A673 (cell line): ENCODE measurements at regions not wholly inside any gene's neighbourhood (a gene's known extent, or its start where the extent isn't known, plus 50 kb on each side); places are given as distances from the start of the nearest gene placed in this dataset.

Source experiments
- BruUV-seq: library from RNA; stranded (reverse); fragments of 400-500 nt; replicated peaks from 2 replicates; lab custom pipeline; 2021; lab: Mats Ljungman, UMichigan
- CTCF ChIA-PET: fragments of 300-600 bp; sonication (Branson Sonifier 250); formaldehyde crosslinking; loops from one replicate; lab custom pipeline; 2022; ENCODE audit warnings: antibody characterized with exemption; lab: Charles Lee
- POLR2A ChIA-PET: fragments of 300-600 bp; sonication (Branson Sonifier 250); formaldehyde crosslinking; loops from one replicate; lab custom pipeline; 2022; ENCODE audit warnings: antibody characterized with exemption; ENCODE audit not compliant: low non-redundant PET; lab: Charles Lee
- DNase-seq: peaks from one replicate; pipeline ENCODE4 v3.0.0-alpha.2; 2015; ENCODE audit warnings: low spot score
- H3K27ac ChIP-seq: fragments of 200-600 bp; sonication (generic); 2 replicates; pipeline ENCODE4 v1.5.1; 2016; ENCODE audit warnings: mixed run types, low read depth, mild to moderate bottlenecking, mixed read lengths, antibody characterized with exemption, low read length; ENCODE audit not compliant: poor library complexity, severe bottlenecking
- H3K27me3 ChIP-seq: fragments of 200-600 bp; sonication (generic); replicated peaks from 2 replicates; pipeline ENCODE4 v1.6.1; 2017; ENCODE audit warnings: mixed run types, low read depth, mild to moderate bottlenecking, mixed read lengths, antibody characterized with exemption, low read length; ENCODE audit not compliant: insufficient read depth, poor library complexity
- H3K36me3 ChIP-seq: fragments of 200-600 bp; sonication (generic); 2 replicates; pipeline ENCODE4 v1.6.1; 2016; ENCODE audit warnings: mixed run types, mild to moderate bottlenecking, mixed read lengths, antibody characterized with exemption, low read length; ENCODE audit not compliant: insufficient read depth, poor library complexity, severe bottlenecking
- H3K4me1 ChIP-seq: fragments of 200-600 bp; sonication (generic); 2 replicates; pipeline ENCODE4 v1.6.1; 2017; ENCODE audit warnings: mixed run types, mild to moderate bottlenecking, mixed read lengths, antibody characterized with exemption, low read length; ENCODE audit not compliant: insufficient read depth, poor library complexity, severe bottlenecking
- H3K4me3 ChIP-seq: fragments of 200-600 bp; sonication (generic); 2 replicates; pipeline ENCODE4 v1.5.1; 2016; ENCODE audit warnings: low read depth, mixed run types, mild to moderate bottlenecking, mixed read lengths, low read length; ENCODE audit not compliant: poor library complexity, severe bottlenecking
- H3K9me3 ChIP-seq: fragments of 200-600 bp; sonication (generic); 2 replicates; pipeline ENCODE4 v1.6.1; 2016; ENCODE audit warnings: mixed run types, low read depth, mild to moderate bottlenecking, mixed read lengths, antibody characterized with exemption, low read length; ENCODE audit not compliant: poor library complexity, severe bottlenecking
- EZH2 ChIP-seq: fragments of 200-600 bp; sonication (generic); IDR thresholded peaks from 2 replicates; pipeline ENCODE4 v1.6.1; 2017; ENCODE audit warnings: borderline replicate concordance, low read depth, mild to moderate bottlenecking, mixed read lengths, antibody characterized with exemption, low read length; ENCODE audit not compliant: poor library complexity, severe bottlenecking
- intact Hi-C: fragments of 100-400 bp; cut with micrococcal nuclease; formaldehyde crosslinking; loops from one replicate; pipeline ENCODE4 v1.10.0; 2022; ENCODE audit not compliant: unreplicated experiment
- TF ChIP-seq, protein P1 (sequence below): fragments of 300-800, 200-600 bp; sonication (generic); conservative IDR thresholded peaks from 2 replicates; pipeline ENCODE4 v1.5.1; 2017; ENCODE audit warnings: low read depth, mild to moderate bottlenecking, antibody characterized with exemption, low read length, moderate library complexity, mixed read lengths

DNA sequence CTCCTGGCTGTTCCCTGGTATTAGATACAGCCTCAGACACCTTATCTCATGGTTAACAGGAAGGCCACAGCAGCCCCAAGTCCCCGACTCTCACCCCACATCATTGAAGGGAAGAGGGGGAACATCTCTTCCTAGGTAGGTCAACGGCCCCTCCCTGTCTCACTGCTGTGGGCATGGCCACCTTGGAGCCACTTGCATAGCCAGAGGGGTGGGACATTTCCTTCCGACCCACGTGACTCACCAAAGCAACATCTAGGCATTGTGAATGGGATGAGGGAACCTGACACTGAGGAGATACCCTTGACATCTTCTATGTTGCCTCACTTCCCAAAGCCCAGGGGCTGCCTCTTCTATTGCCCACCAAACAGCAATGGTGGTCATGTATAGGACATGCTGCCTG is 68.5 kb upstream of the GPR26 start:
- Histone ChIP-seq H3K27ac (no peak overlapping the region), H3K27me3 (peaks cover 6% of the 10 kb centered on the region), H3K9me3 (no peaks in the 10 kb centered on the region), H3K36me3 (no peaks in the 10 kb centered on the region), H3K4me3 (no peak overlapping the region), H3K4me1 (no peaks in the 10 kb centered on the region)
- DNase-seq: no peak
- intact Hi-C loops: no loop called here
- TF ChIP-seq, protein P1, sequence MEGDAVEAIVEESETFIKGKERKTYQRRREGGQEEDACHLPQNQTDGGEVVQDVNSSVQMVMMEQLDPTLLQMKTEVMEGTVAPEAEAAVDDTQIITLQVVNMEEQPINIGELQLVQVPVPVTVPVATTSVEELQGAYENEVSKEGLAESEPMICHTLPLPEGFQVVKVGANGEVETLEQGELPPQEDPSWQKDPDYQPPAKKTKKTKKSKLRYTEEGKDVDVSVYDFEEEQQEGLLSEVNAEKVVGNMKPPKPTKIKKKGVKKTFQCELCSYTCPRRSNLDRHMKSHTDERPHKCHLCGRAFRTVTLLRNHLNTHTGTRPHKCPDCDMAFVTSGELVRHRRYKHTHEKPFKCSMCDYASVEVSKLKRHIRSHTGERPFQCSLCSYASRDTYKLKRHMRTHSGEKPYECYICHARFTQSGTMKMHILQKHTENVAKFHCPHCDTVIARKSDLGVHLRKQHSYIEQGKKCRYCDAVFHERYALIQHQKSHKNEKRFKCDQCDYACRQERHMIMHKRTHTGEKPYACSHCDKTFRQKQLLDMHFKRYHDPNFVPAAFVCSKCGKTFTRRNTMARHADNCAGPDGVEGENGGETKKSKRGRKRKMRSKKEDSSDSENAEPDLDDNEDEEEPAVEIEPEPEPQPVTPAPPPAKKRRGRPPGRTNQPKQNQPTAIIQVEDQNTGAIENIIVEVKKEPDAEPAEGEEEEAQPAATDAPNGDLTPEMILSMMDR: no peak
- TF ChIP-seq EZH2: no peak
- POLR2A ChIA-PET: no interaction called here
- BruUV-seq: no TSS peak
- CTCF ChIA-PET: no interaction called here

GRCh38 chr10:123599366-123599849 is 66.7 kb upstream of the GPR26 start:
- H3K27ac ChIP-seq: no peak overlapping the region
- TF ChIP-seq, protein P1: no peak
- TF ChIP-seq EZH2: no peak
- intact Hi-C loops: no loop called here
- POLR2A ChIA-PET: no interaction called here
- CTCF ChIA-PET: no interaction called here
- H3K4me3 ChIP-seq: no peak overlapping the region
- DNase-seq: no peak
- BruUV-seq: no TSS peak
- H3K9me3 ChIP-seq: no peaks in the 10 kb centered on the region
- H3K36me3 ChIP-seq: no peaks in the 10 kb centered on the region
- H3K4me1 ChIP-seq: no peaks in the 10 kb centered on the region
- H3K27me3 ChIP-seq: peaks cover 12% of the 10 kb centered on the region

GRCh38 chr10:123600177-123600576 is 66.0 kb upstream of the GPR26 start:
- H3K36me3 ChIP-seq: no peaks in the 10 kb centered on the region
- ChIA-PET CTCF (no interaction called here), POLR2A (no interaction called here)
- intact Hi-C loops: no loop called here
- H3K27ac ChIP-seq: no peak overlapping the region
- H3K27me3 ChIP-seq: peaks cover 15% of the 10 kb centered on the region
- TF ChIP-seq EZH2: no peak
- TF ChIP-seq, protein P1: no peak
- no peaks in the 10 kb centered on the region for H3K9me3 ChIP-seq
- no peaks in the 10 kb centered on the region for H3K4me1 ChIP-seq
- no peak for DNase-seq
- BruUV-seq: no TSS peak
- no peak overlapping the region for H3K4me3 ChIP-seq
